Endothelial cell of umbilical vein (primary cell): ENCODE measurements at regions not wholly inside any gene's neighbourhood (a gene's known extent, or its start where the extent isn't known, plus 50 kb on each side); places are given as distances from the start of the nearest gene placed in this dataset.

Experiments
- CTCF ChIP-seq, 2 donors: IDR thresholded peaks; 1 replicate in 1 of 2; 2 replicates in 1 of 2; pipeline ENCODE4 v1.5.1; 2011; ENCODE audit warnings: low read length in 2 of 2, mild to moderate bottlenecking in 2 of 2, moderate library complexity in 2 of 2, control low read depth in 1 of 2, inconsistent platforms in 1 of 2, low read depth in 1 of 2; ENCODE audit not compliant: insufficient read depth in 1 of 2; ENCODE audit errors: extremely low read depth in 1 of 2
- EZH2 ChIP-seq: IDR thresholded peaks from 2 replicates; pipeline ENCODE4 v1.6.1; 2012; ENCODE audit warnings: borderline replicate concordance, low read depth, mild to moderate bottlenecking, moderate library complexity, low read length, inconsistent platforms; ENCODE audit not compliant: severe bottlenecking
- JUN ChIP-seq: IDR thresholded peaks from 2 replicates; pipeline ENCODE4 v1.6.1; 2011; ENCODE audit warnings: borderline replicate concordance, low read depth; ENCODE audit not compliant: insufficient read length, insufficient read depth
- MAX ChIP-seq: IDR thresholded peaks from 2 replicates; pipeline ENCODE4 v1.6.1; 2011; ENCODE audit not compliant: insufficient read depth, insufficient read length
- MYC ChIP-seq: IDR thresholded peaks from one replicate; pipeline ENCODE4 v1.6.1; 2011; ENCODE audit warnings: mild to moderate bottlenecking, low read depth, low read length
- POLR2A ChIP-seq: IDR thresholded peaks from 2 replicates; pipeline ENCODE4 v1.6.1; 2012; ENCODE audit warnings: low read depth, mild to moderate bottlenecking, control low read depth, low read length
- POLR2AphosphoS5 ChIP-seq: IDR thresholded peaks from 2 replicates; pipeline ENCODE4 v1.6.1; 2012; ENCODE audit warnings: low read depth, mild to moderate bottlenecking, control low read depth, low read length, moderate library complexity; ENCODE audit not compliant: insufficient read depth

DNA sequence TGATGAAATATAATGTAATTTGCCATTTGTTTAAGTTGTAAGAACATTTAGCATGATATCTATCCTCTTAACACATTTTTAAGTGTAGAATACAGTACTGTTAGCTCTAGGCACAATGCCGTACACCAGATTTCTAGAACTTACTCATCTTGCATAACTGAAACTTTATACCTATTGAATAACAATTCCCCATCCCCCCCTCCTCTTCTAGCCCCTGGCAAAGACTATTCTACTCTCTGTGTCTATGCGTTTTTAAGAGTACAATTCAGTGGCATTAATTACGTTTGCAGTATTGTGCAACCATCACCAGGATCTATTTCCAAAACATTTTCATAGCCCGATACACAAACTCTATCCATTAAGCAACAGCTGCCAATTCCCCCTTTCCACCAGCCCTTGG lies 261.7 kb downstream of the PLOD2 start:
- no peak for TF ChIP-seq MYC
- TF ChIP-seq POLR2A: no peak
- TF ChIP-seq EZH2: no peak
- TF ChIP-seq CTCF (IDR thresholded peaks at IDR 0.05; ENCODE audit: extremely low read depth in 1 of 2, insufficient read depth in 1 of 2, low read depth in 1 of 2, low read length in 2 of 2): no peak
- TF ChIP-seq POLR2AphosphoS5: no peak
- TF ChIP-seq MAX: no peak
- TF ChIP-seq JUN: no peak
